Activated CD4-positive, alpha-beta T cell treated with anti-CD3 and anti-CD28 coated beads for 24 hours (primary cell): ENCODE measurements at regions not wholly inside any gene's neighbourhood (a gene's known extent, or its start where the extent isn't known, plus 50 kb on each side); places are given as distances from the start of the nearest gene placed in this dataset.
A peak's percentile ranks its signal among the peaks of the same experiment; 100 is the strongest.
"Not testable (repeated sequence)": the region's sequence is repeated elsewhere in the genome, so short reads cannot be mapped to it uniquely, and the experiment has no call there.

ENCODE experiments used
- DNase-seq, 2 donors: peaks; one replicate each; pipeline ENCODE4 v3.0.0-alpha.2; 2020; ENCODE audit warnings: low read depth in 2 of 2

DNA sequence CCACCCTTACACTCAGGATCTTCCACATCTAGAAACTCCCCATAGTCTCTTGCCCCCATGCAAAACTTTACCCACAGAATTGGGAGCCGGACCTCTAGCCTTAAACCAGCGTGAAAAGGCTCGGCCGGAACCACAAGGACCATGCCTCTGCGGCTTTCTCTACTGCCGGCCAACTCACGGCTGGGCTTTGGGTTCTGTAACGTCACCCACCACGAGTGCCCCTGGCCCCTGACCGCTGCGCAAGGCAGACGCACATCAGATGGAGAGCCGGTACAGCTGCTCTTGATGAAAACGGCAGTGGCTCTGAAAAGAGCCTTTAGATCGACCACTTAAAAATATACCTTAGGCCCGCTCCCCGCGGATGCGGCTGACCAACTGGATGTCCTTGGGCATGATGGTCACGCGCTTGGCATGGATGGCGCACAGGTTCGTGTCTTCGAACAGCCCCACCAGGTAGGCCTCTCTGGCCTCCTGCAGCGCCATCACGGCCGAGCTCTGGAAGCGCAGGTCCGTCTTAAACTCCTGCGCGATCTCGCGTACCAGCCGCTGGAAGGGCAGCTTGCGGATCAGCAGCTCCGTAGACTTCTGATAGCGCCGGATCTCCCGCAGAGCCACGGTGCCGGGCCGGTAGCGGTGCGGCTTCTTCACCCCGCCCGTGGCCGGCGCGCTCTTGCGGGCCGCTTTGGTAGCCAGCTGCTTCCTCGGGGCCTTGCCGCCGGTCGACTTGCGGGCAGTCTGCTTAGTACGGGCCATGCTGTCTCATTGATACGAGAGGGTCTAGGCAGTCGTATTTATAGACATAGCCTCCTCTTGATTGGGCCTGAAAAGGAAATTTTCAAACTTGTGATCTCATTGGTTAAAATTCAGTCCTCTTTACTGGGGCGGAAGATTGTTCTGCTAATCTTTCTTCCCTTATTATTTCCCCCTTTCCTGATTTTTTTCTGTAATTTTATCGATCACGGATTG is 66.3 kb downstream of the FAM72C start:
- DNase-seq = not testable (repeated sequence)

DNA sequence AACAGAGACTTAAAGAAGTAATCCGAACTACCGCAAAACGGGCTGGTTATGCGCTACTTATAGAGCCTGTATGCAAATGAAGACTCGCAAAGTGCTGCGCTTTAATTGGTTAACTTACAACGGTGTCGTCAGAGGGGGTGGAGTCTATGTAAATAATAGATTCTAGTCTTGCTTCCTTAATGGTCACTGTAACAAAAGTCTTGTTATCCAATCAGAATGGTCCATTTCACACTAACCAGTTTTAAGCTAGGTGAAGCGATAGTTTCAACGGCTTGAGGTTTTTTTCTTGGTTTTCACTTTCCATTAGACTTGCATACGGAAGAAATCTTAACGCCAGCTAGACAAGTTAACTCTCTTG is 67.2 kb downstream of the FAM72C start:
- DNase-seq = not testable (repeated sequence)

DNA sequence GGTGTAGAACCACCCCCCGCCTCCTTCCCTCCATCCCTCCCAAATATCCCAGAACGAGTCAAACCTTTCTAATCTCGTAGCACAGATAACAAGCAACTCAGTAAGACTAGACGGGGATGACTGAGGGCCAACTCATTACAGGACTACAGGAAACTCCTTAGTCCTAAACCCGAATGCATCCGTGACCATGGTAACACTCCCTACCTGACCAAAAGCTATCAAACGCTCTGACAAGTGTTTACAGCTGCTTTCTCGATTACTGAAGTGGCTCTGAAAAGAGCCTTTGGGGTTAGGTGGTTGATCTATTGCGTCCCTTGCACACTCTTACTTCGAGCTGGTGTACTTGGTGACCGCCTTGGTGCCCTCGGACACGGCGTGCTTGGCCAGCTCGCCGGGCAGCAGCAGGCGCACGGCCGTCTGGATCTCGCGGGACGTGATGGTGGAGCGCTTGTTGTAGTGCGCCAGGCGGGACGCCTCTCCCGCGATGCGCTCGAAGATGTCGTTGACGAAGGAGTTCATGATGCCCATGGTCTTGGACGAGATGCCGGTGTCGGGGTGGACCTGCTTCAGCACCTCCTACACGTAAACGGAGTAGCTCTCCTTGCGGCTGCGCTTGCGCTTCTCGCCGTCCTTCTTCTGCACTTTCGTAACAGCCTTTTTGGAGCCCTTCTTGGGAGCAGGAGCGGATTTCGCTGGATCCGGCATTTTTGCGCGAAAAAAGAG is 67.7 kb downstream of the FAM72C start:
- not testable (repeated sequence) for DNase-seq

DNA sequence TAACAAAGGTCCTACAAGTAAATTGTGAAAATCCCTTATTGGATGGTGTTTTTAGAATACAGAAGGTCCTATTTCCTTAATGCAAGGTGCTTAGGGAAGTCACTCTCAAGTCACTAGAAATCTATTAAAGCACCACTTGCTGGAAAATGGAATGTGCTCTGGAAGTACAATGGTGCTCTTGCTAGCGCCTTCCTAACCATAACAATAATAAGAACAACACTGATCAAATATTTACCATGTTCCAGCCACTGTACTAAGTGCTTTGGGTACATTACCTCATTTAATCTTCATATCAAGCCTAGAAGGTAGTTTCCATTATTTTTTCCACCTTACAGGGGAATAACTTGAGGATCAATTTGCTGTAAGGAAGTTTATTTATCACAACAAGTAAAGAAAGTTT is 75.4 kb downstream of the FAM72C start:
- not testable (repeated sequence) for DNase-seq

DNA sequence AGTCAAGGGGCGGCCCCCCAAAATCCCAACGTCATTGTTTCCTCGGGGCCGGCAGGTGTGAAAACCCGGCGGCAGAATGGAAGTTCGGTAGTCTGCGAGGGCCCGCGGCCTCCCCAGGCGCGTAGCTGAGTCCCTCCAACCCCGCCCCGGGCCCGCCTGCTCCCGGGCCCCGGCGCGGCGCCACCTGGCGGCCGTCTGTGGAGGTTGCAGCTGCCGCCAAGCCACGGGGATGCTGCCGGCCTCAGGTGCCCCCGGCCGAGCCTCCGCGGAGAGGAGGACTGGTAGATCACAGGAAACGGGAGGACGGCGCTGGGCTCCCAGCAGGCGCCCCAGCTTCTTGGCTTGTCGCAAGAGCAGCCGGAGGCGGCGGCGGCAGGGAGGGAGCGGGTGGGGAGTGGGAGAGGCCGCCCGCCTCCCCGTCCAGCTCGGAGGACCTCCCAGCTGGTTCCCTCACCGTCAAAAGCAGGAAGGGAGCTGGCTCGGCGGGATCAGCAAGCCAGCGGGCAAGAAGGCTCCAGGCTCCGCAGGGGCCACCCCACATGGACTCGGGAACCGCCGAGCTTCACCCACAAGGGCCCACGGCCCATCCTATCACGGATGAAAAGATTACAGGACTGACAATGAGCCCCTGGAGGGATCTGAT is 86.7 kb downstream of the FAM72C start:
- peak; percentile 46 to 63 for DNase-seq

DNA sequence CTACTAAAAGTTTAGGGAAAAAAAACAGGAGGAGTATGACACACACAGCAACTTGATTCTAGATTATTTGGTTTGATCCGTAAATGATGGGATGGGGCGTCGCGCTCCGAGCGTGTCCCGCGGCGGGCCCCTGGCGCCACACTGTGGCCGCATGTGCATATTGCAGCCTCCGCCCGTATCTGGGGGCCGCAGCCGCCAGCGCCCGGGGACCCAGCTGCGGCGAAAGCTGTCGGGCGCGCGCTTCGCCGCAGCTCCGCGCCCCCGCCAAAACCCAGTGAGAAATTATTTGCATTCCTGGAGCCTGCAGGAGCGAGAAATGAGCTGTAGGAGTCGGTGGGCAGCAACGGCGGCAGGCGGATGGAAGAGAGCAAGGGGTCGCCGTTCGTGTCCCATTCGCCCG is 87.3 kb downstream of the FAM72C start:
- peak; percentile 7 to 34 for DNase-seq

DNA sequence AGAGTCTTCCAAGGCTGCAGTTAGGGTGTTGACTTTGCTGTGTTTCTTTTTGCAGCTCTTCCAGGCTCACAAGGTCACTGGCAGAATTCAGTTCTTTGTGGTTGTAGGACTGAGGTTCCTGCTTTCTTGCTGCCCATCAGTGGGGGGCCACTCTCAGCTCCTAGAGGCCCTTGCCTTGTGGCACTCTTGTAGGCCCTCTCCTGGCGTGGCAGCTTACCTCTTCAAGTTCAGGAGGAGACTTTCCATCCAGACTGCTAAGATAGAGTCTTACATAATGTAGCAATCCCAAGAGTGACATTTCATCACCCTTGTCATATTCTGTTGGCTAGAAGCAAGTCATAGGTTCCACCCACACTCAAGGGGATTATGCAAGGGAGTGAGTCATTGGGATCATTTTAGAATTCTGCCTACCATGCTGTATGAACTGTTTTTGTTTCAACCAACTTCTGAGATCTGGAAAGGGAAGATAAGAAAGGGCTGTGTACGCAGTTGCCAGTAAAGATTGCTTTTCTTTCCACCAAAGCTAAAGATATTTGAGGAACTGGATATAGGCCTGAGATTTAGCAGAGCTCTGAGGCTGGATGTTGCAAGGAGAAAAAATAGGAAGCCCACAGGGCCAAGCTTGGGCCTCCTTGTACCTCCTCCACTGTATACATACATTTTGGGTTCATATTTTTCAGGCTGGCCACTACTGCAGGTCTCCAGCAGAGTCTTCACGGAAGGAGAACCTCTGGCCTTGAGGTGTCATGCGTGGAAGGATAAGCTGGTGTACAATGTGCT is 91.8 kb downstream of the FAM72C start:
- DNase-seq = not testable (repeated sequence)

DNA sequence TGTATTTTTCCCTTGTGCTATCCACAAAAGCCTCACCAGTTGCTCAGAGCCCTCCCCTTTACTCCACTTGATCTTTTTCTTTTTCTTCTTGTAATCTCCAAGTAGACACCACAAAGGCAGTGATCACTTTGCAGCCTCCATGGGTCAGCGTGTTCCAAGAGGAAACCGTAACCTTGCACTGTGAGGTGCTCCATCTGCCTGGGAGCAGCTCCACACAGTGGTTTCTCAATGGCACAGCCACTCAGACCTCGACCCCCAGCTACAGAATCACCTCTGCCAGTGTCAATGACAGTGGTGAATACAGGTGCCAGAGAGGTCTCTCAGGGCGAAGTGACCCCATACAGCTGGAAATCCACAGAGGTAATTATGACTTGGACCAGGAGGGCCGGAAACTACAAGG is 95.8 kb downstream of the FAM72C start:
- DNase-seq = not testable (repeated sequence)

DNA sequence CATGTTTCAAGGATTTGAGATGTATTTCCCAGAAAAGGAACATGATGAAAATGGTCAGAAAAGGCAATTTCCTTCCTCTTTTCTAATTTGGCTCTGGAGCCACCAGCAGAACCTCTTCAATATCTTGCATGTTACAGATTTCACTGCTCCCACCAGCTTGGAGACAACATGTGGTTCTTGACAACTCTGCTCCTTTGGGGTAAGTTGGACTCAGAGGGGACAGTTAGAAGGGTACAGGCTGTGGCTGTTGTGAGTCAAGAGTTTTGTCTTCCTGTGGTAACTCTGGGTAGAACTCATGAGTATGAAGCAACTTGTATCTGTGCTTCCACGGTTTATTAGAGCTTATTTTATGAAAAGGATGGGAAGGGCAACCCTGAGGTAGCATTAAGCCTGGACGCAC is 97.2 kb downstream of the FAM72C start:
- DNase-seq = not testable (repeated sequence)

DNA sequence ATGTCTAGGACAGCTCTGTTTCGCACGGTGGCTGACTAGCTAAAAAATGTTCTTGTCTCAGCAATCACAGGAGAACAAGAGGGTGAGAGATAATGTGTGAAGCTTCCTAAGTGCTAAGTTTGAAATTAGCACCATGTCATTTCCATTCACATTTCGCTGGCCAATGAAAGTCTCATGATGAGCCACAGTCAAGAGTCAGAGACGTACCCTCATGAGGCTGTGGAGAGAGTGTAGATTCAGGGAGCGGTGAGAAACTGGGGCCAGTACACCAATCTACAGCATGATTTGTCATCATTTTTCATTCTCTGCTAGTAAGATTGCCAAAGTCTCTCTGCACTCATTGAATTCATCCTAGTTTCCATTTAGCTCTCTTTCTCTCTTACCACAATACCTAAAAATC is 98.1 kb downstream of the FAM72C start:
- not testable (repeated sequence) for DNase-seq

DNA sequence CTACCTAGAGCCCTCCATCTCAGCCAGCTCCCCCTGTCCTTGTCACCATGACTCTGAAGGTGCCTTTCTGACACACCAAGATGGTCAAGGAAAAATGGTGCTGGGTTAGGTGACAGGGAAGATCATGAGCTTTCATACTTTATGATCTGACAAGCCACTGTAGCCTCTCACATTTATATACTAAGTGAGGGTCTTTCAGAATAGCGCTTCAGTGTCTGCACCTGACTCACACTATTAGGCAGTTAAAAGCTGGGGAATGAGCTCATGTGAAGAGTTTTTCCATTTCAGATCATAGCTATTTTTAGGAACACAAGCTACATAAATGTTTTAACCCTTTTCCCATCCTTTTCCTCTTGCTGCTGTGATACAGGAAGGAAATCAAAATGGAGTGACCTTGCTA is 101.4 kb downstream of the FAM72C start:
- not testable (repeated sequence) for DNase-seq

DNA sequence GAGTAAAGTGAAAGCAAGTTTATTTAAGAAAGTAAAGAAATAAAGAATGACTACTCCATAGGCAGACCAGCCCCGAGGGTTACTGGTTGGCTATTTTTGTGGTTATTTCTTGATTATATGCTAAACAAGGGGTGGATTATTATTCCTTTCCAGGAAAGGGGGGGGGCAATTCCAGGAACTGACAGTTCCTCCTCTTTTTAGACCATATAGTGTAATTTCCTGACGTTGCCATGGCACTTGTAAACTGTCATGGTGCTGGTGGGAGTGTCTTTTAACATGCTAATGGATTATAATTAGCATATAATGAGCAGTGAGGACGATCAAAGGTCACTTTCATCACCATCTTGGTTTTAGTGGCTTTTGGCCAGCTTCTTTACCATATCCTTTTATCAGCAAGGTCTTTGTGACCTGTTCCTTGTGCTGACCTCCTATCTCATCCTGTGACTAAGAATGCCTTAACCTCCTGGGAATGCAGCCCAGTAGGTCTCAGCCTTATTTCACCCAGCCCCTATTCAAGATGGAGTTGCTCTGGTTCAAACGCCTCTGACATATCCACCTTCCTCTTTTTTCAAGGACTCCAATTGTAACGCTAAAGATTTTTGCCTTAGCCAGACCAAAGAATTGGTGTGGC is 104.1 kb downstream of the FAM72C start:
- DNase-seq = not testable (repeated sequence)

DNA sequence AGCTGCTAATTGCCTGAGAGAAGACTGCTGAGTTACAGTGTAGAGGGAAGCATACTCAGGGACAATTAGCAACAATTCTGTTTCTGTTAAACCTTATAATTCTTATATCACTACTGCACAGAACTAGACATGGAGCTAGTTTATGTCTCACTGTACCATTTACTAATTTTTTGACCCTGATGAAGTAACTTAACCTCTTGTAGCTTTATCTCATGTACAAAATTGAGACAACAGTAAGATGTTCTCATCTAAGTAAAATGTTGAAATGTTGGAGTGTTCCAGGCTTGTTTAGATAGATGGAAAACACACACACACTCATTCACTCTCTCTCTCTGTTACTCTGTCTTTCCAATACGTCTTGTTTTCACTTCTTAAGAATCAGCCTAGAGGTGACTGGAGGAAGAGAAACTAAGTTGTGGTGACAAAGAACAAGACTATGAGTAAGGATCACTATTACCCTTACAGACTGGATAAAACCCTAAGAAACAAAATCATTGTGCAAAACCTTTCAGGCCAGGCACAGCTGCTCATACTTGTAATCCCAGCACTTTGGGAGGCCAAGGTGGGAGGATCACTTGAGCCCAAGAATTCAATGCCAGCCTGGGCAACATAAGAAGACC is 107.8 kb downstream of the FAM72C start:
- DNase-seq = not testable (repeated sequence)

DNA sequence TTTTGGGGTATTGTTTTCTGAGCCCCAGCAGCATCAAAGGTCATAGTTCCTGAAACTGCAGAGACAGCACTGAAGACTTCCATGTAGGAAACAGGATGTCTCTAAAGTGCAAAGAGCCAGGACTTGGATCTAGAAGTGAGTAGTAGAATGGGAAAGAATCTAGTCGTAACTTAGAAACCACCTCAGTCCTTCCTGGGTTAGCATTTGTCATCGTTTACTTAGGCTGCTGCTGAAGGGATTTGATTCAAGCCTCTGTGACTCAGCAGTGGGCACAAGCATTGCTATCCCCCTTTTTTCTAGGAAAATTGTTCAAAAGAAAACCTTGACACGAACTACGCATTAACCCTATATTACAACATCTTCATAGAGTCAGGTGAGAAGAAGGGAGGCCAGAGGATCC is 109.1 kb downstream of the FAM72C start:
- DNase-seq = not testable (repeated sequence)

DNA sequence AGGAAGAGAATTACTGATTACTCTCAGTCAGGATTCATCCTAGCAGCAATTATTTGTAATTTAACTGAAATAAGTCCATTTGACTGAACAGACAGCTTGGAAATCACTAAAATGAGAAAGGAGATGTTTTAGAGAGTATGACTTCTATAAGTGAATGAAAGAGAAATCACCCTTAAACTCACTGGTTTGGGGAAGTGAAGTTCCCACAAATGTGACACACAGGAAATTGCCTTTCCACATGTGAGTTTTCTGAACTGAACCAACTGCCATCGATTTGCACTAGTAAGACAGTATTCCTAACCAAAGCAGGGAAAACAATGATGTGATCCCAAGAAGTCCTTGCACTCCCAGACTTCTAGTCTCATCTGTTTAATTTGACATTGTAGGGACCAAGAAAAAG is 110.5 kb downstream of the FAM72C start:
- DNase-seq = not testable (repeated sequence)

DNA sequence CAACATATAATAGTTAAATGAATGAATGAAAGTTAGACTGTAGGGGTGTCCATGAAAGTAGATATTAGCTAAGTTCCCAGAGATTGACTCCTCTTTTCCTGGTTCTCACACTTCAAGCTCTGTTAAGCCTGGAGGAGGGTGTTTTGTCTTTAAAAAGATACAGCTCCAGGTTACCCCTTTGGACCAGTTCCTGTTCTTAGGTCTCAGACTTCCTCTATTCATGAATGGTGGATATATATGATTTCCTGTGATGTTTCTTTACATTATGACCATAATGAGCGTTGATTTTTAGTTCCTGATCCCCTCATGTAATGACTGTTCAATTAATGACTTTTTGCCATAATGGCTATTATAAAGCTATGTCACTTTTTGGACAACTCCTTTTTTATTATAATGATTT is 115.9 kb downstream of the FAM72C start:
- DNase-seq = not testable (repeated sequence)

DNA sequence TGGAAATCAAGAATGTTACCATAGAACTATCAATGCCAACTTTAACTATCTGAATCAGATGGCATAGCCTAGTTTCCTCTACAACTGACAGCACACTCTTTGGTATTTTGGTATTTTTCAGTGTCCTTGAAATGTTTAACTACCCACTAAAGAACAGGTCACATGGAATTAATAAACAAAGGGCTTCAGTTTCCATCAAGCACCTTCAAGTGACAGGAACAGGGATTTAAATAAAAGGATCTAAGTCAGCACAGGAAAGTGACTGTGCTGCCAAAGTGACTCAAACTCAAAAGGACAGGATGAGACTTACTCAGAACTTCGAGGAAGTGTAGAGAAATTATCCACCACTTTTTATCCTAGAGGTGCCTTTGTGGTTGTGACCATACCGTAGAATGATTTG is 117.7 kb downstream of the FAM72C start:
- not testable (repeated sequence) for DNase-seq

DNA sequence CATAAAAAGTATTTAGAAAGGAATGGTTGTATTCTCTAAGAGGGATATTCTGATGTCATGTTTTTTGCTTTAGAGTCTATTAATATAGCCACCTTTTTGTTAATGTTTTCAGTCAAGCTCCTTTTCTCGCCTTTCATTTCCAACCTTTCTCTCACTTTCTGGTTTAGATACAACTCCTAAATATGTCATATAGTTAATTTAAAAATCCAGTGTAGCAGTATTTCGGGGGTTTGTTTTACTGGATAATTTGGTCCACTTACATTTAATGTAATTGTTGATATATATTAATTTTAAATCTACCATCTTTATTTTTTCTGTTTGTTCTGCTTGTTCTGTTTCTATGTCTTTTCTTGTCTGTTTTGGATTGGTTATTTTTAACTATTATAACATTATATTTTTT is 121.1 kb downstream of the FAM72C start:
- not testable (repeated sequence) for DNase-seq

DNA sequence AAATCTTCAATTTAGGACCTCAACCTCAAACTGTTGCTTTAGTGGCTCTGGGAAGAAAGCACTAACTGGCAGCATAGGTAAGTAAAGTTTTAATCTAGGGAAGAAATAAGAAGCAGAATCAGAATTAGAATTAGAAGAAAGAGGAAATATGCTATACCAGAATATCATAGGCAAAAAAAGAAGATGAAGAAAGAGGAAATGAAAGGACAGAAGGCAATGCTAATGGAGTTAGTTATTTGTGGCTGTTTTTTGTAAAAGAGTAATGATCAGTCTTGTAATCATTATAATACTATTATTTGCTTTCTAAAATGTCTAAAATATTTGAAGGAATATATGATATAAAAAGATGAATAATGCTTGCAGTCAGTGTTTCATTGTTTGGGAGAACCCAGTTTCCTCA is 122.9 kb downstream of the FAM72C start:
- not testable (repeated sequence) for DNase-seq

DNA sequence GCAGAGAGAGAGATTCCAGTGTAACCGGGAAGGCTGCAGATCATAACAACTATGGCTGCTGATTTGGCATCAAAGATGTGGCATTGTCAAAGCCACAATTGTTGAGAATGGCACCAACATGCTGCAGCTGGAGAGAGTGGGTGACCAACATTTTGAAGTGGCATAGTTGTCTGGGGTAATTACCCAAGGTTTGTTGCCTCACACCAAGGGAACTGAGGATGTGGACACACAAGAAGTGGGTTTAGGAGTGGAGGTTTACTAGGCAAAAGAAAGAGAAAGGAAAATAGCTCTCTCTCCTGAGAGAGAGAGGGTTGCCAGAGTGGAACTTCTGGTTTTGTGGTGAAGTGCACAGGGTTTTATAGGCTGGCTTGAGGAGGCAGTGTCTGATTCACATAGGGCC is 126.6 kb downstream of the FAM72C start:
- not testable (repeated sequence) for DNase-seq

DNA sequence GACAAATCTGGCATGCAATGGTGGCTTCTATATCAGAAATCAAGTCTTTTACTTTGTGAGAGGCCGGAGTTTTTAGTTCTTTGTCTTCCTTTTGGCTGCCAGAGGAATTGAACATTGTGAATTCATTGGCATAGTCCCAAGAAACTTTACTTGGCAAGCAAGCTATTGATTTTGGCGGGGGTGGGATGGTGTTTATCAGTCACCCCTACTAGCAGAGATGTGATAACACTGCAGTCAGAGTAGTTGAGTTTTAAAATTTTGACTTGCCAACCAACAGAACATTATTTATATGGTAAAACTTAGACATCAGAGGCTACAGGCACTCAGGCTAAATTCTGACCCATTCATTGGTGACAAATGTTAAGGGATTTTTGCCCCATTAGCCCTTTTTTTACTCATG is 129.7 kb downstream of the FAM72C start:
- DNase-seq = not testable (repeated sequence)
